Ectodermal cell (in vitro differentiated cells): ENCODE measurements at regions not wholly inside any gene's neighbourhood (a gene's known extent, or its start where the extent isn't known, plus 50 kb on each side); places are given as distances from the start of the nearest gene placed in this dataset.

Source experiments
- H3K27ac ChIP-seq: 2 replicates; pipeline ENCODE4 v1.7.0; 2013; ENCODE audit warnings: mild to moderate bottlenecking, low read depth, low read length; ENCODE audit not compliant: insufficient read depth, poor library complexity, severe bottlenecking
- H3K27me3 ChIP-seq: 2 replicates; pipeline ENCODE4 v1.7.0; 2013; ENCODE audit warnings: mild to moderate bottlenecking, low read length; ENCODE audit not compliant: insufficient read depth, control insufficient read depth, poor library complexity, severe bottlenecking
- H3K36me3 ChIP-seq: one replicate; pipeline ENCODE4 v1.7.0; 2013; ENCODE audit warnings: low read length; ENCODE audit not compliant: control insufficient read depth, insufficient read depth
- H3K4me1 ChIP-seq: one replicate; pipeline ENCODE4 v1.7.0; 2013; ENCODE audit warnings: low read length; ENCODE audit not compliant: control insufficient read depth, insufficient read depth
- H3K4me3 ChIP-seq: 2 replicates; pipeline ENCODE4 v1.7.0; 2013; ENCODE audit warnings: low read depth, low read length, control low read depth; ENCODE audit not compliant: insufficient read depth
- H3K9me3 ChIP-seq: 2 replicates; pipeline ENCODE4 v1.7.0; 2013; ENCODE audit warnings: mild to moderate bottlenecking, low read length, moderate library complexity; ENCODE audit not compliant: control insufficient read depth
- WGBS, 2 experiments: methylation state at CpG; one replicate each; pipeline ENCODE4 v1.1.7; 2013; ENCODE audit warnings: missing lambda C conversion rate in 2 of 2; 5-methylcytosine and 5-hydroxymethylcytosine counted together

DNA sequence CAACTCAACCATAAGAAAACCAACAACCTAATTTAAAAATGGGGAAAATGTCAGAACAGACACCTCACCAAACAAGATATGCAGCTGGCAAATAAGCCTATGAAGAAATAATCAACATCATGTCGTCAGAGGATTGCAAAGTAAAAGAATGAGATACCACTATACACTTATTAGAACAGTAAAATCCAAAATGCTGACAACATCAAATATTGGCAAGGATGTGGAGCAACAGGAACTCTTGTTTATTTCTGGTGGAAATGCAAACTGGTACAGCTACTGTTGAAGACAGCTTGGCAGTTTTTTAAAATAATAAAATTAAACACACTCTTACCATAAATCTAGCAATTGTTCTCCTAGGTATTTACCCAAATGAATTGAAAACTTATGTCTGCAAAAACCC is 140.7 kb upstream of the B3GAT1 start:
- no peaks in the 10 kb centered on the region for H3K36me3 ChIP-seq
- H3K27me3 ChIP-seq = no peaks in the 10 kb centered on the region
- no peaks in the 10 kb centered on the region for H3K4me1 ChIP-seq
- no peaks in the 10 kb centered on the region for H3K9me3 ChIP-seq
- H3K27ac ChIP-seq = no peak overlapping the region
- no peak overlapping the region for H3K4me3 ChIP-seq
- WGBS, 2 experiments = 94% methylated on average over 1 of the region's 1 CpG; no CpG with 5 or more reads in 1 of the 2 experiments

DNA sequence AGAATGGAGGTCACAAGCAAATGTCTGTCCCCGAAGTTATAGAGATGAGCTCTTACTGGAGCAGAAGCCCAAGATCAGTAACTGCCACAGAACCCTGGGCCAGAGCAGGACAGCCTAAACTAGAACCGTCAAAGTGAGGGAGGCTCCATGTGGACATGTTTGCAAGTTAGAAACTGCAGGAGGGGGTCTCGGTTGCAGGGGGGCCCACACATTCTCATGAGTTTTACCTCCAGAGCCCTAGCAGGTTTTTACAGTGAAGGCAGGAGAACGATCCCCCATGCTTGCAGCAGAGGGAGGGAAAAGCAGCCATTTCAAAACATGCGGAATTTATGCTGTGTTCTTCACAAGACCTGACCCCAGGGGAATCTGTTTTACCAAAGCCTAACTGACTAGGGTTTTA is 133.5 kb upstream of the B3GAT1 start:
- Histone ChIP-seq H3K9me3 (no peaks in the 10 kb centered on the region), H3K27me3 (no peaks in the 10 kb centered on the region), H3K4me1 (no peaks in the 10 kb centered on the region), H3K27ac (no peak overlapping the region), H3K36me3 (no peaks in the 10 kb centered on the region), H3K4me3 (no peak overlapping the region)
- 91 to 92% methylated on average over 5 of the region's 5 CpGs for WGBS, 2 experiments

DNA sequence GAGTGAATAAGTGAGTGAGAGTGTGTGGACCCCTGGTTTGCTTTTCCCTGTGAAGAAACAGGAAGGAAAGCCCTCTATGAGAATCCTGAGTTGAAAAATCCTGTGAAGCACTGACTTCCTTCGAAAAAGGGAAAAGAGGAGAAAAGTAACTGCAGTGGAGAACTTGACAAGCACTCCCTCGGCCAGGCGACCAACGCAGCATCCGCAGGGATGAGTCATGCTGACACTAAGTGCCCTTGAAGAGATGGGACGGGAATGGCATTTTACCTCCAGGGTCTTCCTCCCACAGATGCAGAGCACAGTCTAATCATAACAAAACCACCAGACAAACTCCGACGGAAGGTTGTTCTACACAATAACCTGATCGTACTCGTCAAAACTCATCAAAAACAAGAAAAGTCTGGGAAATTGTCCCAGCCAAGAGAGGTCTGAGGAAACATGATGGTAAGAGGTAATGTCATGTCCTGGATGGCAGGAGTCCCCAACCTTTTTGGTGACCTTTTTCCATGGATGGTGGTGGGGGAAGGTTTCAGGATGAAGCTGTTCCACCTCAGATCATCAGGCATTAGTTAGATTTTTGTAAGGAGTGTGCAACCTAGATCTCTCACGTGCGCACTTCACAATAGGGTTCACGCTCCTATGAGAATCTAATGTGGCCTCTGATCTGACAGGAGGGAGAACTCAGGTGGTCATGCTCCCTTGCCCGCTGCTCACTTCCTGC is 132.2 kb upstream of the B3GAT1 start:
- Histone ChIP-seq H3K27me3 (no peaks in the 10 kb centered on the region), H3K4me1 (no peaks in the 10 kb centered on the region), H3K36me3 (no peaks in the 10 kb centered on the region), H3K27ac (no peak overlapping the region), H3K4me3 (no peak overlapping the region), H3K9me3 (no peaks in the 10 kb centered on the region)
- WGBS, 2 experiments = 84 to 86% methylated on average over 14 of the region's 14 CpGs

DNA sequence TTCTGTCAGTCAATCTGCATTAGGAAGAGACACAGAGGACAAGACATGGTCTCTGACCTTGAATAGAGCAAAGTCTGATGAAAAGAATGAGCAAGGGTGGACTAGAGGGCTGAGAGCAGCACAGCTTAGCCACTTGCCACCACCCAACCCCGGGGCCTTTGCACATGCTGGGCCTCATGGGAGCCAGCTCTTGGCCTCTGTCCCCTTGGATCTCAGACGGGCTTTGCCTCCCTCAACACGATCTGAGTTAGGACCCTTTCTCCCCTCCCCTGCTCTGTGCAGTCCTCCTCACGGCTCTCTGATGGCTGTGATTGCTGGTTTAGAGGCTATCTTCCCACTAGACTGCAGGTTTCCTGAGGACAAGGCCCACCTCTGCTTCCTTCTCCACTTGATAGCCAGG is 131.6 kb upstream of the B3GAT1 start:
- Histone ChIP-seq H3K4me1 (peaks cover 5% of the 10 kb centered on the region), H3K4me3 (no peak overlapping the region), H3K27me3 (no peaks in the 10 kb centered on the region), H3K9me3 (no peaks in the 10 kb centered on the region), H3K36me3 (no peaks in the 10 kb centered on the region), H3K27ac (no peak overlapping the region)
- 92% methylated on average over 4 of the region's 4 CpGs for WGBS, 2 experiments

DNA sequence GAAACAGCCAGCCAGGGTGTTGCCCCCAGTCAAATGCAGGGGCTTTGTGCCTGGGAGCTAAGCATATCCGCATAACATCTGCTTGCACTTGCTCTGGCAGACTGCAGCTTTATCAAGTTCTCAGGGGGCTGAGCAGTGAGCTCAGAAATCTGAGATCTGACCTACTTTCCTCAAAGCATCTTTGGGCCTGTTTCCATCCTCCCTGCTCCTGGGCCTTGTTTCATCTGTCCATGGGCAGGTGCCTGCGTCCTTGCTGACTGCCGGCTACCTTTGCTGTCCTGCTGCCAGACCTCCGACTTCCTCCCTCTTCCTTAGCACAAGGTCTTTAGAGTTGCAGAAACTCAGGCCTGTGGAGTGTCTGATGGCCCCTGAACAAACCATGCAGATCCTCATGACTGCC is 131.2 kb upstream of the B3GAT1 start:
- 87 to 90% methylated on average over 4 of the region's 4 CpGs for whole genome bisulfite sequencing, 2 experiments
- H3K27ac ChIP-seq = no peak overlapping the region
- no peaks in the 10 kb centered on the region for H3K27me3 ChIP-seq
- H3K4me1 ChIP-seq = peaks cover 9% of the 10 kb centered on the region
- H3K36me3 ChIP-seq = no peaks in the 10 kb centered on the region
- H3K9me3 ChIP-seq = no peaks in the 10 kb centered on the region
- no peak overlapping the region for H3K4me3 ChIP-seq

DNA sequence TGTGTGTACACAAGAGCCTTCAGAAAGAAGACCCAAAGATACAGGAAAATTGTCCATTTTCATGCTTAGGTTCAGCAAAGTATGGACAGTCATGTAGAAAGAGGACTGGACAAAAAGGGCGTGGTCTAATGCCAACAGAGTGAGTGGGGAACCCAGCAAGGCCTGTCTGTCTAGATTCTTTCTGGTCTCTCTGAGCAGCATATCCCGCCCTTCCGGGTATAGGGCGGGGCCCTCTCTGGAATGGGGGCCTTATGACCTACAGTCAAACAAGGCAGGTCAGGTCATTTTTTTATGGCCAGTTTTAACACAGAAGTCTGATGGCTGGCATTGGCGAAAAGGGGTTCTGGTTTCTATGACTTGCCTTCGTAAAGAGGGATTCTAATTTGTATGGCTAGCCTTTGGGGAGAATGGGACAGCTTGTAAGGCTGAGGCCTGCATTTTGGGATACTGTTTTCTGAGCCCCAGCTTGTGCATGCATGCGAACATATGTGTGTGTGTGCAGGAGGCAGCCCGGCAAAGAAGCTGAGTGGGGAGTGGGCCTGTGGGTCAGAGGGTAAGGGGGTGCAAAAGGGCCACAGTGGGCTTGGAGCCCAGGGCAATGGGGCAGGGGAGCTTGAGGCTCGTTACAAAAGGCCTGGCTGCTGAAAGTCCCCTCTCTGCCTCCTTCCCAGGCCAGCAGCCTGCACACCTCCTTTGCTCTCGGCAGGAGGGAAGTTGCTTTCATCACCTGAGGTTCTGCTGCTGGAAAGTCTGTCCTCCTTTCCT is 130.5 kb upstream of the B3GAT1 start:
- no peak overlapping the region for H3K27ac ChIP-seq
- no peaks in the 10 kb centered on the region for H3K27me3 ChIP-seq
- no peaks in the 10 kb centered on the region for H3K9me3 ChIP-seq
- no peaks in the 10 kb centered on the region for H3K36me3 ChIP-seq
- peaks cover 10% of the 10 kb centered on the region for H3K4me1 ChIP-seq
- no peak overlapping the region for H3K4me3 ChIP-seq
- 84 to 87% methylated on average over 10 of the region's 10 CpGs for WGBS, 2 experiments

DNA sequence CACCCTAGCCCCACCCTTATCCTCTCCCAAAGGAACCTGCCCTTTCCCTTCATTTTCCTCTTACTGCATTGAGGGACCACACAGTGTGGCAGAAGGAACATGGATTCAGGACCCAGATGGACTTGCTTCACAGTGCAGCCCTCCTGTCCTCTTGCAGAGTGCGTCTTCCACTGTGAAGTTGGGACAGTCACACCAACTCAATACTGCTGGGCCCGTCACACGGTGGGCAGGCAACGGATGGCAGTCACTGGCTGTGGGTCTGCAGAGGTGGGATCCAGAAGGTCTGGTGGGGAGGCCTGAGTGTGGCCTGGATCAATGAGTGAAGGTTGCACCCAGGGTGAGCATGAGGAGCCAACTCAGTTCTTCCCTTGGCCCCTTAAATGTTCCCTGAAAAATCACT is 129.9 kb upstream of the B3GAT1 start:
- H3K27me3 ChIP-seq = no peaks in the 10 kb centered on the region
- 81 to 83% methylated on average over 4 of the region's 4 CpGs for WGBS, 2 experiments
- H3K27ac ChIP-seq = no peak overlapping the region
- no peaks in the 10 kb centered on the region for H3K9me3 ChIP-seq
- H3K36me3 ChIP-seq = no peaks in the 10 kb centered on the region
- peaks cover 10% of the 10 kb centered on the region for H3K4me1 ChIP-seq
- H3K4me3 ChIP-seq = no peak overlapping the region

DNA sequence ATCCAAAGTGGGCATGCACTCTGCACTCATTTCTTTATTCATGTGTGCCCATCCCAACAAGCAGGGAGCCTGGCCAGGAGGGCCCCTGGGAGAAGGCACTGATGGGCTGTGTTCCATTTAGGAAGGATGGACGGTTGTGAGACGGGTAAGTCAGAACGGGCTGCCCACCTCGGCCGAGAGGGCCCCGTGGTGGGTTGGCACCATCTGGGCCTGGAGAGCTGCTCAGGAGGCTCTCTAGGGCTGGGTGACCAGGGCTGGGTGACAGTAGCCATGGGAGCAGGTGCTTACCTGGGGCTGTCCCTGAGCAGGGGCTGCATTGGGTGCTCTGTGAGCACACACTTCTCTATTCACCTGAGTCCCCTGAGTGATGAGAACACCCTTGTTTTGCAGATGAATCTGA is 129.3 kb upstream of the B3GAT1 start:
- 83 to 86% methylated on average over 6 of the region's 6 CpGs for WGBS, 2 experiments
- H3K36me3 ChIP-seq = no peaks in the 10 kb centered on the region
- H3K27ac ChIP-seq = no peak overlapping the region
- no peaks in the 10 kb centered on the region for H3K27me3 ChIP-seq
- H3K4me3 ChIP-seq = no peak overlapping the region
- H3K4me1 ChIP-seq = peaks cover 10% of the 10 kb centered on the region
- no peaks in the 10 kb centered on the region for H3K9me3 ChIP-seq

DNA sequence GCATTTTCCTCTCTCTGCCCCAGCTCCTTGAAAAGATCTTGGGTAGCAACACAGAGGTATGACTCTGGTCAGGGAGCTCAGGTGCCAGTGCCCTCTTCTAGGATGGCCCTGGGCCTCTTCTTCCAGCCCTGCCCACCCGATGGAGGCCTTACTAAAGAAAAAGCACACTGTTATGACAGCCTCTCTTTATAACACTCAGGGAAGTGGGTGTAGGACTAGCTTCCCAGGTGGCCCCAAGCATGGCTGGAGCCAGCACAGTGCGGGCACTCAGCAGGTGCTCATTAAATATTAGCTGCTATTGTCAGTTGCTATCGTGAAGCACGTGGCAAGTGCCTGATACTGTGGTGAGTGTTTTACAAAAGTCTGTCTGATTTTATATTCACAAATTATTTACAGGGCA is 127.2 kb upstream of the B3GAT1 start:
- no peak overlapping the region for H3K4me3 ChIP-seq
- no peaks in the 10 kb centered on the region for H3K27me3 ChIP-seq
- WGBS, 2 experiments = 83 to 87% methylated on average over 4 of the region's 4 CpGs
- H3K36me3 ChIP-seq = no peaks in the 10 kb centered on the region
- H3K4me1 ChIP-seq = peaks cover 10% of the 10 kb centered on the region
- H3K9me3 ChIP-seq = no peaks in the 10 kb centered on the region
- no peak overlapping the region for H3K27ac ChIP-seq

DNA sequence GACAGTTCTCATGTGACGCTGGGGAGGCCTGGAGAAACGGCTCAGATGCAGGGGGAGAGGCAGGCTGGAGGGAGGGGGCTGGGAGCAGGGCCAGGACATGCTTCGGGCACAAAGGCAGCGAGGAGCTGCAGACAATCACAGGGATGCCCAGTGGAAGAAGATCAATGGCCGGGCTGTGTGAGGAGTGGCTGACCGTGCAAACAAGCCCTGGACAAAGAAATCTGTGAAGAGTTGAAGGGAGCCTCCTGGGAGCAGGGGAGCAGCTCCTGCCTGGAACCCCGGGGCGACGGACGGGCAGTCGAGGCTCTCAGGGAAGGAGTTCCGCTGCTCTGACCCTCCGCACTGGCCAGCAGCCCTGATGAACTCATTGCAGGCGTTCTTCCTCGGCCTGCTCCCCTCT is 126.7 kb upstream of the B3GAT1 start:
- no peaks in the 10 kb centered on the region for H3K9me3 ChIP-seq
- H3K36me3 ChIP-seq = no peaks in the 10 kb centered on the region
- H3K27me3 ChIP-seq = no peaks in the 10 kb centered on the region
- H3K4me3 ChIP-seq = no peak overlapping the region
- H3K27ac ChIP-seq = no peak overlapping the region
- H3K4me1 ChIP-seq = peaks cover 10% of the 10 kb centered on the region
- 75 to 76% methylated on average over 15 of the region's 15 CpGs for WGBS, 2 experiments
